NCI-H128 (cell line): ENCODE measurements at regions not wholly inside any gene's neighbourhood (a gene's known extent, or its start where the extent isn't known, plus 50 kb on each side); places are given as distances from the start of the nearest gene placed in this dataset.

Experiments used
- DNase-seq: peaks from one replicate; lab custom pipeline; 2025; ENCODE audit not compliant: unreplicated experiment; lab: John Stamatoyannopoulos, UW

- DNase-seq = no peak
These were observed 531.0 kb downstream of the CCER1 start for GRCh38 chr12:90423965-90424364.

- no peak for DNase-seq
These were observed 544.0 kb downstream of the CCER1 start for GRCh38 chr12:90410962-90411361.

- DNase-seq = no peak
These were observed 547.1 kb downstream of the CCER1 start for GRCh38 chr12:90407841-90408240.

DNA sequence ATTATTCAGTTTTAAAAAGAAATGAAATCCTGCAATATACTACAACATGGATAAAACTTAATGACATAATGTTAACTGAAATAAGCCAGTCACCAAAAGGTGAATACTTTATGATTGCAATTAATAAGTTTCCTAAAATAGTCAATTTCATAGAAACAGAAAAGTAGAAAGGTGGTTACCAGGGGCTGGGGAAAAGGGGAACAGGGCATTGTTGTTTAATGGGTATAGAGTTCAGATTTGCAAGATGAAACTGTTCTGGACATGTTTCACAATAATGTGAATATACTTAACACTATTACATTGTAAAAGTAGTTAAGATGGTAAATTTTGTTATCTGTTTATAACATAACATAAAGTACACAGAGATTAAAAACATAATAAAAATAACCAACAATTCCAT, 550.9 kb downstream of the CCER1 start:
- DNase-seq = no peak

DNA sequence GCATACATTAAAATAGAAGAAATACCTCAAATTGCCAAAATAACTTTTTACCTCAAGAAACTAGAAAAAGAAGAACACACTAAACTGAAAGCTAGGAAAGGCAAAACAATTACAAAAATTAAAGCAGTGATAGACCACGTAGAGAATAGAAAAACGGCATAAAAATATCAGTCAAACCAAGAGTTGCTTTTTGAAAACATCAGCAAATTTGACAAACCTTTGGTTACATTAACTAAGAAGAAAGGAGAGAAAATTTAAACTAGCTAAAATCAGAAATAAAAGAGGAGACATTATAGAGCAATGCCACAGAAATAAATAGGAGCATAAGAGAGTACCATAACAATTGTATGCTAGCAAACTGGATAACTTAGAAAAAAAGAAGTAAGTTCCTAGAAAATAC, 553.8 kb downstream of the CCER1 start:
- DNase-seq = no peak

DNA sequence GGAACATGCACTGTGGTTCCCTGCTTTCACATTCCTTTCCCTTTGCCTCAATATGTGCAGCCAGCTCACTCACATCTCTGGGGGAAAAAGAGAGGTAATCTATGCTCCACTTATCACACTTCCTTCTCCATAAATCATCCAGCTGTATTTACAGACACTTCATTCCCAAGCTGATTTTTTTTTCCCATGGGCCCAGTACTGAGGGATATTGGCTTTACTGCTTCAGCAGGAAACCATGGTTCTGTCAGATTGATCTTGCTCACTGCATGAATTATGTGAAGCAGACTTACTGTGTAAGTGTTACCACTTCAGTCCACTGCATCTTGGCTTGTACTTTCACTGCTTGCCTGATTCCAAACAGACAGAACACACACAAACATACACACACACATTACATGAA, 555.6 kb downstream of the CCER1 start:
- no peak for DNase-seq

GRCh38 chr12:90398285-90398836, 556.6 kb downstream of the CCER1 start:
- no peak for DNase-seq

DNA sequence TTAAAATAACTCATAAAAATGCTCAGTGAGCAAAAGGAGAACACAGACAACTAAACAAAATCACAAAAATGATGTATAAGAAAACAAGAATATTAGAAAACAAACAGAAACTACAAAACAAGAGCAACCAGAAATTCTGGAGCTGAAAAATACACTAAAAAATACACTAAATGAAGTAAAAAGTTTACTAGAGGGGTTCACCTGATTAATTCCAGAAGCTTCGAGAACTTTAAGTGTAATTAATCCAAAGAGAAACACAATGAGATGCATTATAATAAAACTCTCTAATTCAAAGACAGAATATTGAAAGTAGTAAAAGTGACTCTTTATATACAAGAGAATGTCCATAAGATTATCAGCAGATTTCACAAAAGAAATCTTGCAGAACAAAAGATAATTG, 558.4 kb downstream of the CCER1 start:
- DNase-seq = no peak

DNA sequence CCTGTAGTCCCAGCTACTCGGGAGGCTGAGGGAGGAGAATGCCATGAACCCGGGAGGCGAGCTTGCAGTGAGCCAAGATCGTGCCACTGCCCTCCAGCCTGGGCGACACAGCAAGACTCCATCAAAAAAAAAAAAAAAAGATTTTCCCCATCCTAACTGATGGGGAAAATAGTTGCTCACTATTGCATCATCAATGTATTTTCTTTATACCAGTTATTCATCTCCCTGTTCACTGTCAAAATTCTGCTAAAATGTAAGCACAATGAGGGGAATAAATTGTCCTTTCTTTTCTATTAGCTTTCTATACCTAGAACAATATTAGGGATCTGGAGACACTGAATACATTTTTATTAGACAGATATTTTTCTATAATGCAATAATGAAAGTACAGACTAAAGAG, 561.3 kb downstream of the CCER1 start:
- no peak for DNase-seq

DNA sequence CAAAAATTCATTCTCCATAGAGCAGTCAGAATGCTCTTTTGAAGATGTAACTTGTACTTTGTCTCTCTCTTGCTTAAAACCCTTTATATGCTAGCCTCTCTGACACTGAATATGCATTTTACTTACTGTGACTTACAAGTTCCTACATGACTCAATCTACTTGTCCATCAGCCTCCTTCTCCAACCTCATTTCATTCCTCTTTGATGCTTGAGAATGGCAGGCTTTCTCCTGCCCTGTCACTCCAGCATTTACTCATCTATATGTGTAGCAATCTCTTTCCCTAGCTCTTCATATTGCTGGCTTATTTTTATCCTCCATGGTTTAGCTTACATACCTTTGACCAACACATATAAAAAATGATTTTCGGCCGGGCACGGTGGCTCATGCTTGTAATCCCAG, 561.9 kb downstream of the CCER1 start:
- DNase-seq = no peak

DNA sequence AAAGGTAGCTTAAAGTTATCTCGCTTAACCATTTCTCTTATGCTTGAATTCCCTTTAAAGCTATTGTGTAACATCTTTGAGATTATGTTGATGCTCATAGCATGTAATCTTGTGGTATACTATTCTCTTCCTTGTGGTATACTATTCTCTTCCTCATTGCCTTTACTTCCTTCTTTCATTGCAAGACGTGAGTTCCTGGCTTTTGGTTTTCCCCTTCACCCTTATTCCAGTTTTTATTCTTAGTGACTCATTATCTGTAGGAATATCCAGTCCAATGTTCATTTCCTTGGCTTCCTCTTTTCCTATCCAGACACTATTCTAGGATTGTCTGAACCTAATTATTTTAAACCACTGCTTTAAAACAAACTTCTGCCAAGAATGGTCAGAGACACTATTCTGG, 564.0 kb downstream of the CCER1 start:
- no peak for DNase-seq

- DNase-seq = no peak
These were observed 586.9 kb downstream of the CCER1 start for GRCh38 chr12:90368081-90368480.

DNA sequence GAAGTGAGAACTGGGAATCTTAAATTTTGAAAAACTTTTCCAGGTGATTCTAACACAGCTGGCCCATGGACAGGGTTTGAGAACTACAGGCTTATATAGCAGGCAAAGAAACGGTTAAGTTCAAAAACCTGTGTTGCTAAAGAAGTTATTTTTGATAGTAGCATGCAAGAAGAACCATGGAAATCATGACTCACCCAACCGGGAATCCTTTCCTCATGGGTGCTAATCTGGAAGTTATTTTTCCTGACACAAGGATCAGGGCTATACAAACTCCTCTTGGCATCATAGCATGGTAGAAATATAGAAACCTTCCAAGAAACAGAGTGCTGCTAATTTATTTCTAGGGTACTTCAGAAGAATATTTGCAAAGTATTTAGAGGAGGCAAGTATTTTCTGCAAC, 588.7 kb downstream of the CCER1 start:
- DNase-seq = no peak

DNA sequence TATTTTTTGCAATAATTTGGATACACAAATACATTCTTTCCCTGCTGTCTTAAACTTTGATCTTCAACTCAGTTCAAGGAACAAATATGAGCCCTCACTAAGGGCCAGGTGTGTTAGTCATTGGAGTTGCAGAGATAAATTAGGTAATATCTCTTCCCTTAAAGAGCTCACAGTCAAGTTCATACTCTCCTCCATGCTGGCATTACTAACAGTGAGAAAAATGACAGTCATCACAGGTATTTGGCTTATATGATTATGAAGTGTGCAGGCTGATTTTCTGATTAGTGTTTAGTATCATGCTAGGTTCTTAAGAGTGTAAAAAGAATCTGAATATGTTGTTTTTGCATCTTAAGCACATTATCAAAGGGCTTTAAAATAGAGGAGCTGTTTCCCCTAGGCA, 594.7 kb downstream of the CCER1 start:
- no peak for DNase-seq

- no peak for DNase-seq
These were observed 599.1 kb downstream of the CCER1 start for GRCh38 chr12:90355711-90356355.

DNA sequence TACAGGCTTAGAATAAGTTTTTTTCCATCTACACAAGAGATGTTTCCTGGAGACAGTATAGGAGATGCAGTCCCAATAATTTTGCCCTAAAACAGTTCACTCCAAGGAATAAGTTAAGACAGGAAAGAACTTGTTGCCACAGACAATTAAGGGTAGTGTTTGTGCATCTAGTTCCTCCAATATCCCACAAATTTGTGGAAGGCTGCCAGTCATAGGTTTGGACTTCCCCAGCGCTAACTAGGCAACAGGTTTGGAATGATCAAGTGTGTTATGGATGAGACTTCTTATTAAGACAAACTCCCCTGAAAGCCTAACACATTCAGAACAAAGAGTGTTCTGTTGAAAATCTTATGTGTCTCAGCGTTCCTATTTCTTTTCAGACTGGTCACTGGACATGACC, 611.0 kb downstream of the CCER1 start:
- DNase-seq = no peak

- no peak for DNase-seq
These were observed 612.9 kb downstream of the CCER1 start for GRCh38 chr12:90342081-90342480.

GRCh38 chr12:90339837-90340236, 615.1 kb downstream of the CCER1 start:
- no peak for DNase-seq

DNA sequence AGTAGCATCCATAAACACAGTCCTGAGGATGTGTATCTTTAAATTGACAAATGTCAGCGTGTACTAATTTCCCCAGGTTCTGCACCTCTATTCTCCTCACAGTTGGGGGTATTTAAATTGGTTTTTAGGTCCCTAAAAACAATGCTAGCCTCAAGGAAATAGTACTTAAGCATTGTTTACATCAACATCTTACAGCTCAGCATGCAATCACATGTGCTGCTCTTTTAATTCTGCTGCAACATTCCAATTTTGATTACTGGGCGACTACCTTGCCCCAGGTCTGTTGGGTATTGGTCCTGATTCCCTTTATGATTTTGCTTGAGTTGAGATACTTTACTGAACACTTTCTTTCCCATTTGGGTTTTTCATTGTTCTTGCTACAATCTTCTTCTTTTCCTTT, 616.6 kb downstream of the CCER1 start:
- DNase-seq = no peak

DNA sequence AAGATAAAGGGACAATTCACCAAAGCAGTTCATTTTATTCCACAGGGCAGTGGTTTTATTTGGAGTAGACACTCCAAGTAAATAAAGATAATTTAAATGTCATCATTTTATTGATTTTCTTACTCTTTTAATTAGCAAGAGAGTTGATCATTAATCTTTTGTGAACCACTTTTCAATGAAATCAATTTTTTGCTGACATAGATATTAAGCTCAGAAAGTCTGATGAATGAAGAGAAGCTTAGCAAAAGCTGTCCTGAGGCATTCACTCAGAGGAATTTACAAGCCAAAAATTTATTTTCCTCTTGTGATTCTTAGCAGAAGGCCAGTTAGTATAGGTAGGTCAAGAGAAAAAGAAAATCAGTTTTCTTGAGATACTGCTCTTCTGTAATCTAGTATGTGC, 618.0 kb downstream of the CCER1 start:
- no peak for DNase-seq

- DNase-seq = no peak
These were observed 619.4 kb downstream of the CCER1 start for GRCh38 chr12:90335566-90335965.

GRCh38 chr12:90333939-90334338, 621.0 kb downstream of the CCER1 start:
- DNase-seq = no peak

DNA sequence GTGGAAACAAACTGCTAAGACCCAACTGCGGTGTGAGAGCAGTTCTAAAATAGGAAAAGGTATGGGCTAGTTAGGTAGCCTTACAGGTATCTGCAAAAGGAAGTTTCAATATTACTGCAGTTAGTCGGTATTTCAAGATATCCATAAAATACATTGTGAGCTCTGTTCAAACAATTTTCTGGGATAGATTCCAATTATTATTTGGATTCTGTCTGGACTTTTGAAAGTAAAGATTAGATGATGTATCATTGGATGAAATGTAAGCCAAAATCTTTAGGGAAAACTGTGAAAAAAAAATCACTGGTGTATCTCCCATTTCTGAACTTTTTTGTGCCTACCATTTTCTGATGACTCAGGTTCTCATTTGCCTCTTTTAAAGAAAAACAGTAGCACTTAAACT, 621.6 kb downstream of the CCER1 start:
- DNase-seq = no peak
